Kidney (tissue), 13 donors: ENCODE measurements at regions not wholly inside any gene's neighbourhood (a gene's known extent, or its start where the extent isn't known, plus 50 kb on each side); places are given as distances from the start of the nearest gene placed in this dataset.

Source experiments
- DNase-seq, 5 donors: peaks; one replicate each; pipeline ENCODE4 v3.0.0-alpha.2; 2013 to 2020
- FAIRE-seq: peaks from 2 replicates; lab custom pipeline; 2012; peaks lifted over from hg19 to GRCh38; lab: Jason Lieb, UNC
- H3K27ac ChIP-seq, 2 donors: one replicate each; pipeline ENCODE4 v1.7.0; 2013; ENCODE audit warnings: low read depth in 2 of 2, low read length in 2 of 2, inconsistent platforms in 1 of 2
- H3K27me3 ChIP-seq: one replicate; pipeline ENCODE4 v1.7.1; 2013; ENCODE audit warnings: low read length, inconsistent platforms; ENCODE audit not compliant: control insufficient read depth, insufficient read depth
- H3K36me3 ChIP-seq, 3 donors: one replicate each; pipeline versions ENCODE4 v1.7.0 to v1.7.1; 2013; ENCODE audit warnings: low read length in 3 of 3, control low read depth in 1 of 3, inconsistent platforms in 1 of 3; ENCODE audit not compliant: insufficient read depth in 3 of 3, control insufficient read depth in 2 of 3
- H3K4me1 ChIP-seq, 3 donors: one replicate each; pipeline versions ENCODE4 v1.7.0 to v1.7.1; 2013; ENCODE audit warnings: low read length in 3 of 3, inconsistent platforms in 1 of 3, low read depth in 1 of 3; ENCODE audit not compliant: control insufficient read depth in 2 of 3, insufficient read depth in 2 of 3
- H3K4me3 ChIP-seq, 3 donors: one replicate each; pipeline versions ENCODE4 v1.7.0 to v1.8.1; 2013; ENCODE audit warnings: low read length in 3 of 3, control low read depth in 1 of 3, inconsistent platforms in 1 of 3
- H3K9ac ChIP-seq, 3 donors: one replicate each; pipeline versions ENCODE4 v1.7.0 to v1.7.1; 2013; ENCODE audit warnings: low read length in 3 of 3, control low read depth in 1 of 3, inconsistent platforms in 1 of 3
- H3K9me3 ChIP-seq, 3 donors: one replicate each; pipeline versions ENCODE4 v1.7.0 to v1.7.1; 2013; ENCODE audit warnings: low read length in 3 of 3, control low read depth in 1 of 3, inconsistent platforms in 1 of 3; ENCODE audit not compliant: control insufficient read depth in 2 of 3, insufficient read depth in 1 of 3
- intact Hi-C: fragments of 100-400 bp; cut with DNase I; formaldehyde crosslinking; loops from one replicate; pipeline ENCODE4 v1.11.1; 2022
- TF ChIP-seq, protein P1 (sequence below): IDR thresholded peaks from 3 replicates; pipeline ENCODE4 v1.5.1; 2012; ENCODE audit warnings: mild to moderate bottlenecking, moderate library complexity, borderline replicate concordance; ENCODE audit not compliant: insufficient read depth; ENCODE audit errors: extremely low read depth
- donor health status: control.
- donor health status: control.
- donor health status: control.
- donor health status: control.
- donor health status: control.
- donor health status: DM: yes; HTN: yes; CAD: no.
- donor health status: Normal renal cell carcinoma (clear cell type).

DNA sequence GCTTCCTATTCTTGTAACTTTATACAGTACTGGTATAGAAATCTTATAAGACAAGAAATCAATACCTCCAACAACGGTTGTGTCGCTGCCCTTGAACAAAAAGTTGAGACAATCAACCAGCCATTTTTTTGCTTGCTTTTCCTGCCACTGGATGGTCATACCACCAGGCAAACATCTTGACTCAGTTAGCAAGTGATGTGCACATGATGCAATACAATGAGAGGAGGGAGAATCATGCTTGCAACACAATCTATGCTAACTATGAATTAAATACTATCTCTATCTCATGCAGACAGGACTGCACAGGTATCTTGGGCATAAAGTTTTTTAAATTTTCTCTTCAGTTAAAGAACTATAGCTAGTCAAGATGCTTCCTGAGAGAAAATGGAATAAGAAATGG lies 877.7 kb upstream of the CITED2 start:
- intact Hi-C loops, result no loop called here
- FAIRE-seq, result no peak
- TF ChIP-seq, protein P1, sequence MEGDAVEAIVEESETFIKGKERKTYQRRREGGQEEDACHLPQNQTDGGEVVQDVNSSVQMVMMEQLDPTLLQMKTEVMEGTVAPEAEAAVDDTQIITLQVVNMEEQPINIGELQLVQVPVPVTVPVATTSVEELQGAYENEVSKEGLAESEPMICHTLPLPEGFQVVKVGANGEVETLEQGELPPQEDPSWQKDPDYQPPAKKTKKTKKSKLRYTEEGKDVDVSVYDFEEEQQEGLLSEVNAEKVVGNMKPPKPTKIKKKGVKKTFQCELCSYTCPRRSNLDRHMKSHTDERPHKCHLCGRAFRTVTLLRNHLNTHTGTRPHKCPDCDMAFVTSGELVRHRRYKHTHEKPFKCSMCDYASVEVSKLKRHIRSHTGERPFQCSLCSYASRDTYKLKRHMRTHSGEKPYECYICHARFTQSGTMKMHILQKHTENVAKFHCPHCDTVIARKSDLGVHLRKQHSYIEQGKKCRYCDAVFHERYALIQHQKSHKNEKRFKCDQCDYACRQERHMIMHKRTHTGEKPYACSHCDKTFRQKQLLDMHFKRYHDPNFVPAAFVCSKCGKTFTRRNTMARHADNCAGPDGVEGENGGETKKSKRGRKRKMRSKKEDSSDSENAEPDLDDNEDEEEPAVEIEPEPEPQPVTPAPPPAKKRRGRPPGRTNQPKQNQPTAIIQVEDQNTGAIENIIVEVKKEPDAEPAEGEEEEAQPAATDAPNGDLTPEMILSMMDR, result no peak

DNA sequence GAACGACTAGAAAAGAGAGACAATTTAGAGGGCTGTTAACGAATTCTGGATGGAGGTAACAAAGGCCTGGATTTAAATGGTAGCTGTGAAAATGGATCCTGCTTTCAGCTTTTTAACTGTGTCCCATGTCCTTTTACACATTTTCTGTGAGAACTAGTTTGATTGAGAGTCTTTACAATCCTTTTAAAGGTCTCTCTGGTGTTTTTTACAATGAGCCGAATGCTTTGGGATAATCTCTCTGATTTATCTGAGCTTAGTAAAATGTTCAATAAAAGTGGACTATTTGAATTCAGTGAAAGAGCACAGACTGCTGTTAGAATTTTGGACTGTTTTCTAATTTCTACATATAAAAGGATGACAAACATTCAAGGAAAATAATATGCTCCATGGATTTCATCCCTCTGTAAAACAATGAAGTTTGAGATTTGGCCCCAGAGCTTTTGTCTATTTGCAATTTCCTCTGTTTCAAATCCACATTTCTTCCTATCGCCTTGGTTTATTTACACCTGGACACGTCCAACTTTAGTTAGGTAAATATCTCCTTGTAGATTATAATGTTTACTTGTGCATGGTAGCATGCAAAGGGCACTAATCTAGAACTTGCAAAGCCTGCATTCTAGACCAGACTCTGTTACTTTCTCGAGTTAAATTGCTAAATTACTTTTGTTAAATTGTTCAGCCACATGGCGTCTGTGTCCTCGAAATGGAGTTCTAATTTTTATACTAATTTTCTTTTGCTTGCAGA lies 871.0 kb upstream of the CITED2 start:
- H3K9me3 ChIP-seq, result no peaks in the 10 kb centered on the region
- no peak overlapping the region for H3K4me3 ChIP-seq
- H3K36me3 ChIP-seq, result no peaks in the 10 kb centered on the region
- no peak overlapping the region for H3K9ac ChIP-seq
- intact Hi-C loops, result no loop called here
- no peaks in the 10 kb centered on the region for H3K27me3 ChIP-seq
- TF ChIP-seq, protein P1, result no peak
- no peaks in the 10 kb centered on the region for H3K4me1 ChIP-seq
- FAIRE-seq (no peak), DNase-seq (no peak)
- no peak overlapping the region for H3K27ac ChIP-seq

More for the DNA sequence above, 877.7 kb upstream of the CITED2 start:
- no peaks in the 10 kb centered on the region for H3K36me3 ChIP-seq
- H3K9me3 ChIP-seq, result no peaks in the 10 kb centered on the region
- no peak overlapping the region for H3K4me3 ChIP-seq
- no peaks in the 10 kb centered on the region for H3K27me3 ChIP-seq
- no peak overlapping the region for H3K9ac ChIP-seq
- no peak overlapping the region for H3K27ac ChIP-seq
- DNase-seq, result no peak
- H3K4me1 ChIP-seq, result no peaks in the 10 kb centered on the region

DNA sequence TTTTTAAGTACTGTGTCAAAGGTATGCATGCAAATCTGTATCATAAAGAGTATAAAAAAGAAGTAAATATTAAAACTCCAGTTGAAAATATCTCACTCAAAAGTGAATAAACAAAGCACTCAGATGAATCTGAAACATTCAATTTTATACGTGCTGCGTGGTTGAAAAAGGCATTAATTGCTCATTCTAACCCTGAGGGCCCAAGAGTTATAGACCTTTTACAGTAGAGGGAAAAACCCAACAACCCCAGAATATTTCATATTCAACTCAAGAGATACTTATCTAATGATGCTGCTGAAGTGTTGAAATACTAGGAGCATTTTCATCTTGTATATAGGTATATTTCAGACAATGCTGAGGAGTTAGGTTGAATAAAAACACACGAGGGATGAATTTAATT lies 862.8 kb upstream of the CITED2 start:
- DNase-seq (no peak), FAIRE-seq (no peak)
- Histone ChIP-seq H3K9ac (no peak overlapping the region), H3K4me3 (no peak overlapping the region), H3K27ac (no peak overlapping the region), H3K36me3 (no peaks in the 10 kb centered on the region), H3K9me3 (no peaks in the 10 kb centered on the region), H3K4me1 (no peaks in the 10 kb centered on the region), H3K27me3 (no peaks in the 10 kb centered on the region)
- TF ChIP-seq, protein P1, result no peak
- intact Hi-C loops, result no loop called here
